ENCODE measurements at regions not wholly inside any gene's neighbourhood (a gene's known extent, or its start where the extent isn't known, plus 50 kb on each side); places are given as distances from the start of the nearest gene placed in this dataset.

- no peak for TF ChIP-seq CTCF (IDR thresholded peaks at IDR 0.05; ENCODE audit: insufficient read depth, low read length, poor library complexity, severe bottlenecking)
- H3K36me3 ChIP-seq (ENCODE audit: control insufficient read depth, insufficient read depth, low read length), result no peaks in the 10 kb centered on the region
- H3K27me3 ChIP-seq (replicated peaks; ENCODE audit: control insufficient read depth, insufficient read depth, low read length), result no peaks in the 10 kb centered on the region
- DNase-seq (ENCODE audit: extremely low read depth, insufficient read length), result no peak
- no peak overlapping the region for H3K4me3 ChIP-seq (replicated peaks; ENCODE audit: low read depth, low read length)
Observed at GRCh38 chr1:189682591-189682990, 795.1 kb downstream of the BRINP3 start.

GRCh38 chr1:189686288-189686687 is 791.4 kb downstream of the BRINP3 start:
- Histone ChIP-seq H3K27me3 (replicated peaks; ENCODE audit: control insufficient read depth, insufficient read depth, low read length) (no peaks in the 10 kb centered on the region), H3K36me3 (ENCODE audit: control insufficient read depth, insufficient read depth, low read length) (no peaks in the 10 kb centered on the region), H3K4me3 (replicated peaks; ENCODE audit: low read depth, low read length) (no peak overlapping the region)
- no peak for DNase-seq (ENCODE audit: extremely low read depth, insufficient read length)
- no peak for TF ChIP-seq CTCF (IDR thresholded peaks at IDR 0.05; ENCODE audit: insufficient read depth, low read length, poor library complexity, severe bottlenecking)

GRCh38 chr1:189693140-189693539 is 784.5 kb downstream of the BRINP3 start:
- H3K27me3 ChIP-seq (replicated peaks; ENCODE audit: control insufficient read depth, insufficient read depth, low read length), result no peaks in the 10 kb centered on the region
- DNase-seq (ENCODE audit: extremely low read depth, insufficient read length), result no peak
- H3K36me3 ChIP-seq (ENCODE audit: control insufficient read depth, insufficient read depth, low read length), result no peaks in the 10 kb centered on the region
- TF ChIP-seq CTCF (IDR thresholded peaks at IDR 0.05; ENCODE audit: insufficient read depth, low read length, poor library complexity, severe bottlenecking), result no peak
- H3K4me3 ChIP-seq (replicated peaks; ENCODE audit: low read depth, low read length), result no peak overlapping the region

GRCh38 chr1:189696297-189696696 is 781.4 kb downstream of the BRINP3 start:
- TF ChIP-seq CTCF (IDR thresholded peaks at IDR 0.05; ENCODE audit: insufficient read depth, low read length, poor library complexity, severe bottlenecking), result no peak
- no peak for DNase-seq (ENCODE audit: extremely low read depth, insufficient read length)
- no peak overlapping the region for H3K4me3 ChIP-seq (replicated peaks; ENCODE audit: low read depth, low read length)
- no peaks in the 10 kb centered on the region for H3K36me3 ChIP-seq (ENCODE audit: control insufficient read depth, insufficient read depth, low read length)
- no peaks in the 10 kb centered on the region for H3K27me3 ChIP-seq (replicated peaks; ENCODE audit: control insufficient read depth, insufficient read depth, low read length)

GRCh38 chr1:189697113-189697512 is 780.6 kb downstream of the BRINP3 start:
- no peaks in the 10 kb centered on the region for H3K27me3 ChIP-seq (replicated peaks; ENCODE audit: control insufficient read depth, insufficient read depth, low read length)
- no peak for TF ChIP-seq CTCF (IDR thresholded peaks at IDR 0.05; ENCODE audit: insufficient read depth, low read length, poor library complexity, severe bottlenecking)
- H3K4me3 ChIP-seq (replicated peaks; ENCODE audit: low read depth, low read length), result no peak overlapping the region
- H3K36me3 ChIP-seq (ENCODE audit: control insufficient read depth, insufficient read depth, low read length), result no peaks in the 10 kb centered on the region
- DNase-seq (ENCODE audit: extremely low read depth, insufficient read length), result no peak

- no peak overlapping the region for H3K4me3 ChIP-seq (replicated peaks; ENCODE audit: low read depth, low read length)
- TF ChIP-seq CTCF (IDR thresholded peaks at IDR 0.05; ENCODE audit: insufficient read depth, low read length, poor library complexity, severe bottlenecking), result no peak
- no peak for DNase-seq (ENCODE audit: extremely low read depth, insufficient read length)
Observed at GRCh38 chr1:189701606-189702005, 776.1 kb downstream of the BRINP3 start.

More at GRCh38 chr1:189701606-189702005, 776.1 kb downstream of the BRINP3 start:
- Histone ChIP-seq H3K36me3 (ENCODE audit: control insufficient read depth, insufficient read depth, low read length) (no peaks in the 10 kb centered on the region), H3K27me3 (replicated peaks; ENCODE audit: control insufficient read depth, insufficient read depth, low read length) (no peaks in the 10 kb centered on the region)

Data from GM06990 (cell line).